ENCODE measurements at regions not wholly inside any gene's neighbourhood (a gene's known extent, or its start where the extent isn't known, plus 50 kb on each side); places are given as distances from the start of the nearest gene placed in this dataset.

- TF ChIP-seq POLR2AphosphoS5 (IDR thresholded peaks at IDR 0.05): no peak
- TF ChIP-seq POLR2A (IDR thresholded peaks at IDR 0.05): no peak
Measured at GRCh38 chr6:164453835-164454234, 855.6 kb downstream of the C6orf118 start.
